Endothelial cell of umbilical vein (primary cell): ENCODE measurements at regions not wholly inside any gene's neighbourhood (a gene's known extent, or its start where the extent isn't known, plus 50 kb on each side); places are given as distances from the start of the nearest gene placed in this dataset.

Experiments
- BruUV-seq: library from RNA; stranded (reverse); fragments of 400-500 nt; replicated peaks from 2 replicates; lab custom pipeline; 2021; lab: Mats Ljungman, UMichigan
- CTCF ChIA-PET: fragments of 300-600, 350-600 bp; sonication (Branson Sonifier 250); formaldehyde crosslinking; loops from one replicate; lab custom pipeline; 2021; ENCODE audit warnings: antibody characterized with exemption, inconsistent platforms; lab: Charles Lee
- POLR2A ChIA-PET: fragments of 300-600, 350-600 bp; sonication (Branson Sonifier 250); formaldehyde crosslinking; loops from one replicate; lab custom pipeline; 2021; ENCODE audit warnings: antibody characterized with exemption, inconsistent platforms; lab: Charles Lee
- DNase-seq: peaks from one replicate; pipeline ENCODE4 v3.0.0-alpha.2; 2011; ENCODE audit warnings: low read depth, low spot score
- FAIRE-seq: peaks from 2 replicates; lab custom pipeline; 2011; peaks lifted over from hg19 to GRCh38; lab: Jason Lieb, UNC
- H2AFZ ChIP-seq: 2 replicates; pipeline ENCODE4 v1.6.0; 2012; ENCODE audit warnings: low read depth, low read length, control low read depth, inconsistent platforms
- H3K27ac ChIP-seq: 2 replicates; pipeline ENCODE4 v1.5.1; 2011; ENCODE audit warnings: low read depth, mild to moderate bottlenecking, control low read depth, low read length, moderate library complexity; ENCODE audit not compliant: insufficient read depth
- H3K27me3 ChIP-seq, 2 experiments: 2 replicates each; pipeline versions ENCODE4 v1.6.0 to v1.6.1; 2011; ENCODE audit warnings: low read length in 2 of 2, mixed read lengths in 1 of 2; ENCODE audit not compliant: control insufficient read depth in 2 of 2, insufficient read depth in 2 of 2
- H3K36me3 ChIP-seq, 2 experiments: 2 replicates in 1 of 2; 3 replicates in 1 of 2; pipeline ENCODE4 v1.5.1; 2011; ENCODE audit warnings: low read length in 2 of 2, mild to moderate bottlenecking in 1 of 2, moderate library complexity in 1 of 2; ENCODE audit not compliant: control insufficient read depth in 2 of 2, insufficient read depth in 2 of 2; ENCODE audit errors: extremely low read depth in 1 of 2
- H3K4me1 ChIP-seq: 3 replicates; pipeline ENCODE4 v1.5.1; 2011; ENCODE audit warnings: mild to moderate bottlenecking, low read length; ENCODE audit not compliant: control insufficient read depth, insufficient read depth; ENCODE audit errors: extremely low read depth
- H3K4me2 ChIP-seq: 2 replicates; pipeline ENCODE4 v1.6.1; 2011; ENCODE audit warnings: low read length, control low read depth, mixed read lengths; ENCODE audit not compliant: insufficient read depth
- H3K4me3 ChIP-seq, 3 experiments: fragments of 200-600 bp in 1 of 3; sonication (generic), shearing (Covaris generic) in 1 of 3; replicated peaks in 1 of 3; 2 replicates each; pipeline ENCODE4 v1.5.1; 2011 to 2016; ENCODE audit warnings: control low read depth in 3 of 3, low read length in 3 of 3, mild to moderate bottlenecking in 2 of 3, inconsistent platforms in 1 of 3, low read depth in 1 of 3, moderate library complexity in 1 of 3; ENCODE audit not compliant: insufficient read depth in 1 of 3
- H3K79me2 ChIP-seq: 2 replicates; pipeline ENCODE4 v1.6.0; 2012; ENCODE audit warnings: low read length, inconsistent platforms; ENCODE audit not compliant: control insufficient read depth, insufficient read depth
- H3K9ac ChIP-seq: replicated peaks from 2 replicates; pipeline ENCODE3; 2011; ENCODE audit warnings: low read length, control low read depth; ENCODE audit not compliant: insufficient read depth; ENCODE audit errors: extremely low read depth
- H3K9me1 ChIP-seq: replicated peaks from 3 replicates; pipeline ENCODE4 v1.6.0; 2011; ENCODE audit warnings: mild to moderate bottlenecking, low read length; ENCODE audit not compliant: control insufficient read depth, insufficient read depth; ENCODE audit errors: extremely low read depth
- H3K9me3 ChIP-seq: replicated peaks from 2 replicates; pipeline ENCODE4 v1.5.1; 2012; ENCODE audit warnings: low read length, inconsistent platforms; ENCODE audit not compliant: control insufficient read depth, insufficient read depth
- H4K20me1 ChIP-seq: replicated peaks from 2 replicates; pipeline ENCODE3; 2011; ENCODE audit warnings: mild to moderate bottlenecking, low read length; ENCODE audit not compliant: control insufficient read depth, insufficient read depth; ENCODE audit errors: extremely low read depth
- EZH2 ChIP-seq: IDR thresholded peaks from 2 replicates; pipeline ENCODE4 v1.6.1; 2012; ENCODE audit warnings: borderline replicate concordance, low read depth, mild to moderate bottlenecking, moderate library complexity, low read length, inconsistent platforms; ENCODE audit not compliant: severe bottlenecking
- FOS ChIP-seq: IDR thresholded peaks from 2 replicates; pipeline ENCODE4 v1.6.1; 2011; ENCODE audit warnings: mild to moderate bottlenecking, low read length, moderate library complexity, borderline replicate concordance; ENCODE audit not compliant: insufficient read depth
- GATA2 ChIP-seq: IDR thresholded peaks from 2 replicates; pipeline ENCODE4 v1.7.0; 2011; ENCODE audit warnings: low read depth, mild to moderate bottlenecking, moderate library complexity, mixed read lengths, low read length; ENCODE audit not compliant: insufficient read length, insufficient read depth
- JUN ChIP-seq: IDR thresholded peaks from 2 replicates; pipeline ENCODE4 v1.6.1; 2011; ENCODE audit warnings: borderline replicate concordance, low read depth; ENCODE audit not compliant: insufficient read length, insufficient read depth
- MYC ChIP-seq: IDR thresholded peaks from one replicate; pipeline ENCODE4 v1.6.1; 2011; ENCODE audit warnings: mild to moderate bottlenecking, low read depth, low read length
- POLR2A ChIP-seq: IDR thresholded peaks from 2 replicates; pipeline ENCODE4 v1.6.1; 2012; ENCODE audit warnings: low read depth, mild to moderate bottlenecking, control low read depth, low read length
- POLR2AphosphoS5 ChIP-seq: IDR thresholded peaks from 2 replicates; pipeline ENCODE4 v1.6.1; 2012; ENCODE audit warnings: low read depth, mild to moderate bottlenecking, control low read depth, low read length, moderate library complexity; ENCODE audit not compliant: insufficient read depth
- dilution Hi-C: fragments of 300-500 bp; cut with MboI; formaldehyde crosslinking; loops from one replicate; pipeline ENCODE4 v1.15.0; 2019; ENCODE audit warnings: low sequenced_read_pairs; ENCODE audit not compliant: extremely low pct_ligation_motif_present
- intact Hi-C: fragments of 100-400 bp; cut with micrococcal nuclease; formaldehyde crosslinking; loops from one replicate; pipeline ENCODE4 v1.10.0; 2022
- TF ChIP-seq, protein P1 (sequence below), 2 donors: IDR thresholded peaks; 1 replicate in 1 of 2; 2 replicates in 1 of 2; pipeline ENCODE4 v1.5.1; 2011; ENCODE audit warnings: low read length in 2 of 2, mild to moderate bottlenecking in 2 of 2, moderate library complexity in 2 of 2, control low read depth in 1 of 2, inconsistent platforms in 1 of 2, low read depth in 1 of 2; ENCODE audit not compliant: insufficient read depth in 1 of 2; ENCODE audit errors: extremely low read depth in 1 of 2
- TF ChIP-seq, protein P2 (sequence below): IDR thresholded peaks from 2 replicates; pipeline ENCODE4 v1.6.1; 2011; ENCODE audit not compliant: insufficient read depth, insufficient read length

DNA sequence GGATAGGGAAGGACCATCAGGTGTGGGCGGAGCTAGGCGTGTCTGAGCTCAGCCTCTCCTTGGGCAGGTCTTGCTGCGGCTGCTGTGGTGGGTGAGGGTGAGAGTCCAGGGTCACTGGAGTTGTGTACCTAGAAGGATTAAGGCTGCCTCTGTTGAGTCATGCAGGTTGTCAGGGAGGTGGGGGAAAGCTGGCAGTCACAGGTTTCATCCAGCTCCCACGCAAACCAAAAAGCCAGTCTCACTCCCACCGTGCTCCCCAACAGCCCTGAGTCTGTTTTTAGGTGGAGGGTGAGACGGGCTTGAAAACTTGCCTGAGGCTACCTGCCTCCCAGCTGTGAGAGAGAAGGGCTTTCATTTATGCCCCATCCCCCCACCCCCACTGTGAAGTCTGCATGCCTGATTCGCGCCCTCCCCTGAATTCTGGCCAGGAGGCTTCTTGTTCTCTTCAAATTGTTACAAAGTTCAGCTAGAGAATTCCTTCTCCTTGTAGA is 161.5 kb downstream of the MYLK4 start:
- Histone ChIP-seq H3K27ac (no peak overlapping the region), H3K4me1 (no peaks in the 10 kb centered on the region), H3K9ac (no peak overlapping the region), H3K4me2 (no peak overlapping the region), H3K9me3 (no peaks in the 10 kb centered on the region), H3K36me3 (no peaks in the 10 kb centered on the region), H3K27me3 (no peaks in the 10 kb centered on the region), H4K20me1 (no peaks in the 10 kb centered on the region), H3K9me1 (no peaks in the 10 kb centered on the region), H3K79me2 (no peaks in the 10 kb centered on the region), H2AFZ (no peak overlapping the region), H3K4me3 (no peak overlapping the region)
- CTCF ChIA-PET: interaction anchor here (0.6 to 2.4 kb wide), 4 partner anchors 8 to 45 kb away, joined by 3 to 5 read pairs (median 4); no protein-coding TSS in a partner anchor
- FAIRE-seq: no peak
- dilution Hi-C loops: no loop called here
- POLR2A ChIA-PET: no interaction called here
- DNase-seq: no peak
- BruUV-seq: no TSS peak
- TF ChIP-seq, protein P1, sequence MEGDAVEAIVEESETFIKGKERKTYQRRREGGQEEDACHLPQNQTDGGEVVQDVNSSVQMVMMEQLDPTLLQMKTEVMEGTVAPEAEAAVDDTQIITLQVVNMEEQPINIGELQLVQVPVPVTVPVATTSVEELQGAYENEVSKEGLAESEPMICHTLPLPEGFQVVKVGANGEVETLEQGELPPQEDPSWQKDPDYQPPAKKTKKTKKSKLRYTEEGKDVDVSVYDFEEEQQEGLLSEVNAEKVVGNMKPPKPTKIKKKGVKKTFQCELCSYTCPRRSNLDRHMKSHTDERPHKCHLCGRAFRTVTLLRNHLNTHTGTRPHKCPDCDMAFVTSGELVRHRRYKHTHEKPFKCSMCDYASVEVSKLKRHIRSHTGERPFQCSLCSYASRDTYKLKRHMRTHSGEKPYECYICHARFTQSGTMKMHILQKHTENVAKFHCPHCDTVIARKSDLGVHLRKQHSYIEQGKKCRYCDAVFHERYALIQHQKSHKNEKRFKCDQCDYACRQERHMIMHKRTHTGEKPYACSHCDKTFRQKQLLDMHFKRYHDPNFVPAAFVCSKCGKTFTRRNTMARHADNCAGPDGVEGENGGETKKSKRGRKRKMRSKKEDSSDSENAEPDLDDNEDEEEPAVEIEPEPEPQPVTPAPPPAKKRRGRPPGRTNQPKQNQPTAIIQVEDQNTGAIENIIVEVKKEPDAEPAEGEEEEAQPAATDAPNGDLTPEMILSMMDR (IDR thresholded peaks at IDR 0.05; ENCODE audit: extremely low read depth in 1 of 2, insufficient read depth in 1 of 2, low read depth in 1 of 2, low read length in 2 of 2): no peak
- TF ChIP-seq EZH2 (no peak), JUN (no peak), POLR2AphosphoS5 (no peak), FOS (no peak)
- intact Hi-C loops: no loop called here

DNA sequence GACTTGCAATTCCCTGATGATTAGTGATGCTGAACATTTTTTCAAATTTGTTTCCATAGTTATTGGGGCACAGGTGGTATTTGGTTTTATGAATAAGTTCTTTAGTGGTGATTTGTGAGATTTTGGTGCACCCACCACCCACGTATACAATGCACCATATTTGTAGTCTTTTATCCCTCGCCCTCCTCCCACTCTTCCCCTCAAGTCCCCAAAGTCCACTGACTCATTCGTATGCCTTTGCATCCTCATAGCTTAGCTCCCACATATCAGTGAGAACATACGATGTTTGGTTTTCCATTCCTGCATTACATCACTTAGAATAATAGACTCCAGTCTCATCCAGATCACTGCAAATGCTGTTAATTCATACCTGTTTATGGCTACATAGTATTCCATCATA is 167.3 kb downstream of the MYLK4 start:
- H3K4me2 ChIP-seq: no peak overlapping the region
- H2AFZ ChIP-seq: no peak overlapping the region
- BruUV-seq: no TSS peak
- H3K79me2 ChIP-seq: no peaks in the 10 kb centered on the region
- H3K4me3 ChIP-seq: no peak overlapping the region
- H3K9me1 ChIP-seq: no peaks in the 10 kb centered on the region
- H3K9ac ChIP-seq: no peak overlapping the region
- no peaks in the 10 kb centered on the region for H3K27me3 ChIP-seq
- H3K36me3 ChIP-seq: no peaks in the 10 kb centered on the region
- ChIA-PET POLR2A (no interaction called here), CTCF (no interaction called here)
- H3K9me3 ChIP-seq: no peaks in the 10 kb centered on the region
- H3K27ac ChIP-seq: no peak overlapping the region
- DNase-seq (no peak), FAIRE-seq (no peak)
- dilution Hi-C loops (no loop called here), intact Hi-C loops (no loop called here)
- H3K4me1 ChIP-seq: peaks cover 11% of the 10 kb centered on the region
- no peaks in the 10 kb centered on the region for H4K20me1 ChIP-seq
- TF ChIP-seq MYC: no peak
- no peak for TF ChIP-seq POLR2AphosphoS5
- TF ChIP-seq JUN: no peak
- TF ChIP-seq, protein P2, sequence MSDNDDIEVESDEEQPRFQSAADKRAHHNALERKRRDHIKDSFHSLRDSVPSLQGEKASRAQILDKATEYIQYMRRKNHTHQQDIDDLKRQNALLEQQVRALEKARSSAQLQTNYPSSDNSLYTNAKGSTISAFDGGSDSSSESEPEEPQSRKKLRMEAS: no peak
- no peak for TF ChIP-seq GATA2
- TF ChIP-seq, protein P1 (IDR thresholded peaks at IDR 0.05; ENCODE audit: extremely low read depth in 1 of 2, insufficient read depth in 1 of 2, low read depth in 1 of 2, low read length in 2 of 2): no peak
- no peak for TF ChIP-seq POLR2A
- no peak for TF ChIP-seq EZH2
- TF ChIP-seq FOS: no peak
